GM19395 (cell line): ENCODE measurements at regions not wholly inside any gene's neighbourhood (a gene's known extent, or its start where the extent isn't known, plus 50 kb on each side); places are given as distances from the start of the nearest gene placed in this dataset.
"Not testable (repeated sequence)": the region's sequence is repeated elsewhere in the genome, so short reads cannot be mapped to it uniquely, and the experiment has no call there.

Source experiments
- ATAC-seq: cut with Tn5 transposase; IDR thresholded peaks from one replicate; pipeline ENCODE4 v1.9.1; 2021; ENCODE audit warnings: mild to moderate bottlenecking, moderate library complexity; ENCODE audit not compliant: unreplicated experiment

- no peak for ATAC-seq
These were observed 406.9 kb upstream of the PRKCQ start for GRCh38 chr10:6986927-6987326.

GRCh38 chr10:6985644-6986043, 405.6 kb upstream of the PRKCQ start:
- no peak for ATAC-seq

GRCh38 chr10:6984971-6985370, 404.9 kb upstream of the PRKCQ start:
- no peak for ATAC-seq

GRCh38 chr10:6984016-6984415, 403.9 kb upstream of the PRKCQ start:
- not testable (repeated sequence) for ATAC-seq

- no peak for ATAC-seq
These were observed 400.3 kb upstream of the PRKCQ start for GRCh38 chr10:6980353-6980752.

GRCh38 chr10:6979371-6979770, 399.3 kb upstream of the PRKCQ start:
- ATAC-seq = no peak

- no peak for ATAC-seq
These were observed 398.1 kb upstream of the PRKCQ start for GRCh38 chr10:6978187-6978627.

- no peak for ATAC-seq
These were observed 397.5 kb upstream of the PRKCQ start for GRCh38 chr10:6977398-6978186.

GRCh38 chr10:6973899-6974298, 393.8 kb upstream of the PRKCQ start:
- ATAC-seq = no peak

GRCh38 chr10:6972226-6972625, 392.1 kb upstream of the PRKCQ start:
- no peak for ATAC-seq

- no peak for ATAC-seq
These were observed 389.6 kb upstream of the PRKCQ start for GRCh38 chr10:6969659-6970058.

- ATAC-seq = no peak
These were observed 384.5 kb upstream of the PRKCQ start for GRCh38 chr10:6964543-6964942.

GRCh38 chr10:6962576-6962975, 382.5 kb upstream of the PRKCQ start:
- no peak for ATAC-seq

- no peak for ATAC-seq
These were observed 378.6 kb upstream of the PRKCQ start for GRCh38 chr10:6958711-6959110.

- no peak for ATAC-seq
These were observed 378.2 kb upstream of the PRKCQ start for GRCh38 chr10:6958254-6958653.

- ATAC-seq = no peak
These were observed 377.8 kb upstream of the PRKCQ start for GRCh38 chr10:6957851-6958250.

GRCh38 chr10:6956562-6956961, 376.5 kb upstream of the PRKCQ start:
- no peak for ATAC-seq

GRCh38 chr10:6953271-6953801, 373.3 kb upstream of the PRKCQ start:
- ATAC-seq = no peak

GRCh38 chr10:6951732-6952131, 371.7 kb upstream of the PRKCQ start:
- no peak for ATAC-seq

- no peak for ATAC-seq
These were observed 370.1 kb upstream of the PRKCQ start for GRCh38 chr10:6950133-6950532.

- no peak for ATAC-seq
These were observed 364.4 kb upstream of the PRKCQ start for GRCh38 chr10:6944436-6944835.

GRCh38 chr10:6938384-6938783, 358.3 kb upstream of the PRKCQ start:
- ATAC-seq = no peak

- ATAC-seq = no peak
These were observed 356.9 kb upstream of the PRKCQ start for GRCh38 chr10:6936931-6937330.
